DMS153 (cell line): ENCODE measurements at regions not wholly inside any gene's neighbourhood (a gene's known extent, or its start where the extent isn't known, plus 50 kb on each side); places are given as distances from the start of the nearest gene placed in this dataset.
"Not testable (repeated sequence)": the region's sequence is repeated elsewhere in the genome, so short reads cannot be mapped to it uniquely, and the experiment has no call there.

Experiments
- DNase-seq: peaks from one replicate; lab custom pipeline; 2025; lab: John Stamatoyannopoulos, UW

DNA sequence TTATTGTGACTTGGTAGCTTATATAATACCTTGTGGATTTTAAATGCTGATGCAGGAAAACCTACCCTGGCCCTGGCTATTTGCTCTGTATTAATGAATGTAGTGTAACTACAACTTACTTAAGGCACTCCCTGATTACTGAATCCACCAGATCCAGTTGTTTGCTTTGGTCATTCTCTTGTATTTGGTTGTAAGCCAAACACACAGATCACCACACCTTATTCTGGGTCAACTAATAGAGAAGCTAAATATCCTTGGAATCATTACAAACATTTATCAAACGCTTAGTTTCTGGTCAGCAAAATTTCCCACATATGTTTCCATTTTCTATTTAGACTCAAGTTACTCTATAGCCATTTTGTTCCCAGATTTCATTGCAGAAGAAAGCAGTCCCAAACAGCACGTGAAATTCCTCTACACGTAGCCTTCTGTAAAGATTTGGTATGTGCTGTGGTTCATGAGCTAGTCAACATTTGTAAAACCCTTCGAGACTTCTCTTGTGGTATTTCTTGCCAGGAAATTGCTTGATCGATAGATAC, 322.6 kb downstream of the MEX3B start:
- DNase-seq = no peak

DNA sequence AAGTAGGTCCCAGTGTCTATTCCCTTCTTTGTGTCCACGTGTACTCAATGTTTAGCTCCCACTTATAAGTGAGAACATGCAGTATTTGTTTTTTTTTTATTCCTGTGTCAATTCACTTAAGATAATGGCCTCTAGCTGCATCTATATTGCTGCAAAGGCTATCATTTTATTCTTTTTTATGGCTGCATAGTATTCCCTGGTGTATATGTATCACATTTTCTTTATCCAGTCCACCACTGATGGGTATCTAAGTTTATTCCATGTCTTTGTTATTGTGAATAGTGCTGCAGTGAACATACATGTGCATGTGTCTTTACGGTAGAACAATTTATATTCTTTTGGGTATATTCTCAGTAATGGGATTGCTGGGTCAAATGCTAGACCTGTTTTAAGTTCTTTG, 329.4 kb downstream of the MEX3B start:
- DNase-seq = not testable (repeated sequence)

- no peak for DNase-seq
Measured at GRCh38 chr15:81710328-81710727, 335.5 kb downstream of the MEX3B start.

DNA sequence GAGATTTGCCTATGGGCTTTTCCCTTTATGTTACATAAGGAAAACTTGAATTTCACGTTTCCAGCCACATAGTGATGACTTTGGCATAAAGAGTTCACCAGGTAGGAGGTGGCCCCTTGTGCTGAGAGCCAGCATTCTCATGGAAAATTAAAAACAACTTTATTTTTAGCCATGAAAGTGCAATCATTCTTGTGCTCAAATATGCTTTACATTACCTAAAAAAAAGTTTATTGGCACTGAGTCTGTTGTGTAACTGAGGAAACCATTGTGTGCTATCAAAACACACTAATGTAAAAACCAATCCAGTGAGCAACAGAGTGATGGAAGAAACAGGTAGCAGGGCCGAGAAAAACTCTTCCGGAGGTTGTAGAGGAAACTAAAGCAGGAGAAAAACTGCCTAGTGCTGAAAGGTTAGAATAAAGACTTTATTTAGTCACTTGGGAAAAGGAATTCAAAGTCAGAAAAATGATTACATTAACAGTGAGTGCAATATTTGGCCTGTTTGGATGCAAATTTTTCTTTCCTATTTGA, 332.9 kb upstream of the TMC3 start:
- not testable (repeated sequence) for DNase-seq

DNA sequence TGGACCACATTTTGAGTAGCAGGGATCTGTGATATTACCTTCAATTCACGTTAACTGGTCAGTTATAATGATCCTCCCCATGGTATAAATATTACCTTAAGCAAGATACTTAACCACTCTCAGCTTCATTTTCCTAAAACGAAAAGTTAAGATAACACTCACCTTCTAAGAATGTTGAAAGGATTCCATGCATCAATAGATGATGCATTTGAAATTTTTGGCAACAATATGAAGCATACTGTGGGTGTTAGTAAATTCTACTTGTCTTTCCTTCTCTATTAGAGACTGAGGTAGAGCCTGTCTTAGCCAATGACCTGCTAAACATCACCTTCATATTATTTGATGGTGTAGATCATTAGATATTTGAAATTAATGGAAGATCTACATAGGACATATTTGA, 331.7 kb upstream of the TMC3 start:
- DNase-seq = not testable (repeated sequence)

GRCh38 chr15:81686021-81686420, 312.0 kb upstream of the TMC3 start:
- no peak for DNase-seq

GRCh38 chr15:81685237-81685636, 311.2 kb upstream of the TMC3 start:
- no peak for DNase-seq

- no peak for DNase-seq
Measured at GRCh38 chr15:81680829-81681228, 306.8 kb upstream of the TMC3 start.

DNA sequence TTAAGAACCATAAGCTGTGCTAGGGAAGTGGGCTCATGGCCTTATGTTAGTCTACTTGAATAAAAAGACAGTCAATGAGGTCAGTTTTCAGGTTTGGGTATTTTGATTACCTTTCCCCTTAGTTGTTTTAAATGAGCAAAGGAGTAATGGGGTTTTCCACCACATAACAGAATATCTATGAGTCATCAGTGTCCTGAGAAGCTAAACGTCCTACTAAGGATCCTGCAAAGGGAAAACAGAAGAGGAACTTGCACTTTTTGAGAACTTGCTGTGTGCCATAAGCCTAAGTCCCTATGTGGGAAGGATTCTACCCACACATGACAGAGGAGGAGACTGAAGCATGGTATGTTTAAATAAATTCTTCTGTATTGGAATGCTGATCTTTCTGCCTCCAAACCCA, 292.8 kb upstream of the TMC3 start:
- DNase-seq = no peak

- no peak for DNase-seq
Measured at GRCh38 chr15:81660976-81661375, 287.0 kb upstream of the TMC3 start.

- DNase-seq = no peak
Measured at GRCh38 chr15:81653259-81653658, 279.2 kb upstream of the TMC3 start.

GRCh38 chr15:81645470-81645869, 271.5 kb upstream of the TMC3 start:
- no peak for DNase-seq

- DNase-seq = no peak
Measured at GRCh38 chr15:81643771-81644170, 269.8 kb upstream of the TMC3 start.

DNA sequence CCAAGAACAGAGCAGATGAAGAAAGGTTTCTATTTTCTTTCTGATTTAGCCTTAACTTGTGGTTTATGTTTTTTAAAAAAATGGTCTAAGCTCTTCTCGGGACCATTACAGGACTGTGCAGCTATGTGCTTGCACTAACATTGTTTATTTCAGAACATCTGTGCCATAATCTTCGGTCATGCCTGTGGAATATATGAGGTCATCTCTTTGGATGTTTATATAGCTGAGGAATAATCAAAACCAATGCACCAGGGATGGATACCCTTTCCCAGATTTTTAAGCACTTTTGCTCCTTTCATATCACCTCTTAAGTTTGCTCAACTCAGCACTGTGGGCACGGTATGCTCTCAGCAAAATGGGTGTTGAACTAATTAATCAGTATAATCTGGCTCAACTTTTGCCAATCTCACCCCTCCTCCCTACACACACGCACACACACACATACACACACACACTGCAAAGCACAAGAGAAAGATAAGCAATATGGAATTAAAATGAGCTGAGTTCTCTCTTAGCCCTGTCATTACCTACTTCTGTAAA, 268.5 kb upstream of the TMC3 start:
- DNase-seq = no peak

DNA sequence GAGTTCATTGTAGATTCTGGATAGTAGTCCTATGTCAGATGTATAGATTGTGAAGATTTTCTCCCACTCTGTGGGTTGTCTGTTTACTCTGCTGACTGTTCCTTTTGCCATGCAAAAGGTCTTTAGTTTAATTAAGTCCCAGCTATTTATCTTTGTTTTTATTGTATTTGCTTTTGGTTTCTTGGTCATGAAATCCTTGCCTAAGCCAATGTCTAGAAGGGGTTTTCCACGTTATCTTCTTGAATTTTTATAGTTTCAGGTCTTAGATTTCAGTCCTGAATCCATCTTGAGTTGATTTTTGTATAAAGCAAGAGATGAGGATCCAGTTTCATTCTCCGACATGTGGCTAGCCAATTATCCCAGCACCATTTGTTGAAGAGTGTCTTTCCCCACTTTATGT, 262.1 kb upstream of the TMC3 start:
- not testable (repeated sequence) for DNase-seq

DNA sequence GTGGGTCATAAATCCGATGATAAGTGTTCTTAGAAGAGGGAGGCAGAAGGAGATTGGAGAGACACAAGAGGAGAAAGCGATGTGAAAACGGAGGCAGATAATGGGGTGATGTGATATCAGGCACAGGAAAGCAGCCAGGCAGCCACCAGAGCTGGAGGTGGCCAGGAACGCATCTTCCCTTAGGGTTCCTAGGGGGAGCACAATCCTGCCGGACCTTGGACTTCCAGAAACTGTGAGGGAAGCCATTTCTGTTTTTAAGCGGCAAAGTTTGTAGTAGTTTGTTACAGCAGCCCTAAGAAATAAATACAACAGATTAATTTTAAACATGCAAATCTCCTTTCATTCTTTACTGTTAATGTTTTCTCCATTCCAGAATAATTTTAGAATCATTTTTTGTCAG, 259.9 kb upstream of the TMC3 start:
- no peak for DNase-seq

GRCh38 chr15:81625896-81626295, 251.9 kb upstream of the TMC3 start:
- no peak for DNase-seq

DNA sequence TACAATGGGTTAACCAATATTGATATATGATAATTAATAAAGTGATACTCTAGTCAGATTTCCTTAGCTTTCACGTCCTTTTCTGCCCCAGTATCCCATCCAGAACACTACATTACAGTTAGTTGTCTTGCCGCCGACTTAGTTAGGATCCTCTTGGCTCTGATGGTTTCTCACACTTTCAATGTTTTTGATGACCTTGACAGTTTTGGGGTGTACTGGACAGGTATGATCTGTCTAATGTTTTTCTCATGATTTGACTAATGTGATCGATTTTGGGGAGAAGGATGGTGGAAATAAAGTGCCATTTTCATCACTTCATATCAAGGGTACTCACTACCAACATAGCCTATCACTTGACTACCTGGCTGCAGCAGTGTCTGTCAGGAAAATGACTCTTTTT, 245.0 kb upstream of the TMC3 start:
- DNase-seq = no peak

GRCh38 chr15:81612631-81613030, 238.6 kb upstream of the TMC3 start:
- DNase-seq = no peak

DNA sequence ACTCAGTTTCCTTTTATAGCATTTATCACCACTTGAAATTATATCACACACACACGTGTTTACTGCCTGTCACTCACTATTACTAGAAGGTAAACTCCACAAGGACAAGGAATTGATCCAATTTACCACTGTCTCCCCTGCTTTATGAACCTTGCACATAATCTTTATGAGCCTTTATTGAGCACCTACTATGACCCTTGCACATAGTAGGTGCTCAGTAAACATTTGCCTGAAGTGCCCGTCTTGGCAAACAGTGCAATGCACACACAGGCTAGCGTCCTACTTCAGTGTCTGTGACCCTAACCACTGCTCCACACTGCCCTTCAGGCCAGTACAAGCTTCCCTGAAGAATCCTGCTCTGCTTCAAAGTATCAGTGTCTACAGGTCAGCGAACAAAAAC, 237.7 kb upstream of the TMC3 start:
- DNase-seq = no peak

DNA sequence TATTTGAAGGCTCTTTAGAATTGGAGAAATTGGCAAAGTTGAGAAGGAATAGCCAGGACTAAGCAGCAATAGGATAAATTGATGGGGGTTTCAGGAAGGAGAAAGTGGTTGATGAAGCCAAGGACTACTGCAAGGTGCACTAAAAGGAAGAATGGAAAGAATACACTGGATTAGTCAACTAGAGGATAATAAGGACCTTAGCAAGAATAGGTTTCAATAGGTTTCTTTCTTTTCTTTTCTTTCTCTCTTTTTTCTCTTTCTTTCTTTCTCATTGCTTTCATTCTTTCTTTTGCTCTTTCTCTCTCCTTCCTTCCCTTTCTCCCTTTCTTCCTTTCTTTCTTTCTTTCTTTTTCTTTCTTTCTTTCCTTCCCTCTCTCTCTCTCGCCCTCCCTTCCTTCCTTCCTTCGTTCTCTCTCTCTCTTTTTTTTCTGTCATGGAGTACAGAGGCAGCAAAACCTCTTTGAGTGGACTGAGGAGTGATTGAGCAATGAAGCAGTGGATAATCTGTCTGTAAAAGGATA, 234.4 kb upstream of the TMC3 start:
- DNase-seq = no peak

DNA sequence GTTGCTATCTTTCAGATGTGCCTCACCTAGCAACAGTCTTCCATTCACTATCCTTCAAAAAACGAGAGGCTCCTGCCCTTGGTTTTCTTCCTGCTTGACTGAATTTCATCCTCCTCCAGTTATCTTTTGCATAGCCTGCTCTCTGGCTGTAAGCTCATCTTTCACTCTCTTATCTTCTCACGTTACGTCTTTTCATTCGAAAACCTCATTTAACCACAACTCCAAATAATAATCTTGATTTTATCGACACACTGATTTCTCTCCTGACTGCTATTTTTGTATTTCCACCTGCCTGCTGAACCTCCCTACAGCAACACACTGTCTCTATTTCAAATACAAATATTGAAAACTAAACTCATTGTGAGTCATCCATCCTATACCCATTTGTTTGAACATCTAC, 230.7 kb upstream of the TMC3 start:
- no peak for DNase-seq

- DNase-seq = no peak
Measured at GRCh38 chr15:81596159-81596865, 222.3 kb upstream of the TMC3 start.
